Esophagus muscularis mucosa (tissue), 4 donors: ENCODE measurements at regions not wholly inside any gene's neighbourhood (a gene's known extent, or its start where the extent isn't known, plus 50 kb on each side); places are given as distances from the start of the nearest gene placed in this dataset.

Experiments used
- DNase-seq: peaks from one replicate; pipeline ENCODE4 v3.0.0-alpha.2; 2017; ENCODE audit errors: extremely low spot score
- H3K27ac ChIP-seq, 4 donors: fragments of 200-600 bp; sonication (generic); replicated peaks in 1 of 4; 1 replicate in 3 of 4; 2 replicates in 1 of 4; pipeline ENCODE4 v1.5.1; 2016 to 2019; ENCODE audit warnings: mild to moderate bottlenecking in 1 of 4
- H3K27me3 ChIP-seq, 4 donors: fragments of 200-600 bp; sonication (generic); one replicate each; pipeline versions ENCODE4 v1.5.1 to v1.6.0; 2016 to 2019
- H3K36me3 ChIP-seq, 4 donors: fragments of 200-600 bp; sonication (generic); one replicate each; pipeline ENCODE4 v1.5.1; 2016 to 2019
- H3K4me1 ChIP-seq, 4 donors: fragments of 200-600 bp; sonication (generic); one replicate each; pipeline ENCODE4 v1.5.1; 2016 to 2019
- H3K4me3 ChIP-seq, 4 donors: fragments of 200-600 bp; sonication (generic); 1 replicate in 2 of 4; 2 replicates in 2 of 4; pipeline ENCODE4 v1.5.1; 2016 to 2019; ENCODE audit warnings: mild to moderate bottlenecking in 4 of 4, moderate library complexity in 1 of 4
- H3K9me3 ChIP-seq, 4 donors: fragments of 200-600 bp; sonication (generic); 1 replicate in 3 of 4; 2 replicates in 1 of 4; pipeline ENCODE4 v1.5.1; 2016 to 2019
- CTCF ChIP-seq, 3 experiments: fragments of 200-600 bp in 2 of 3; fragments of 450-650 bp in 1 of 3; sonication (generic) in 2 of 3; IDR thresholded peaks; one replicate each; pipeline ENCODE4 v1.5.1; 2017 to 2019; ENCODE audit warnings: antibody characterized with exemption in 3 of 3, mild to moderate bottlenecking in 2 of 3, moderate library complexity in 1 of 3
- EP300 ChIP-seq: sonication (generic); formaldehyde crosslinking; IDR thresholded peaks from one replicate; pipeline ENCODE4 v1.6.1; 2017; ENCODE audit warnings: antibody characterized with exemption
- POLR2A ChIP-seq: fragments of 450-650 bp; IDR thresholded peaks from one replicate; pipeline ENCODE4 v1.6.1; 2017; ENCODE audit warnings: antibody characterized with exemption, moderate library complexity, mild to moderate bottlenecking, low read depth
- POLR2AphosphoS5 ChIP-seq, 2 donors: sonication (generic); formaldehyde crosslinking; IDR thresholded peaks; one replicate each; pipeline ENCODE4 v1.6.1; 2017; ENCODE audit warnings: antibody characterized with exemption in 2 of 2
- WGBS: methylation state at CpG from one replicate; pipeline ENCODE4 v1.1.5; 2018; 5-methylcytosine and 5-hydroxymethylcytosine counted together
- intact Hi-C: fragments of 100-400 bp; cut with DNase I; formaldehyde crosslinking; loops from one replicate; pipeline ENCODE4 v1.15.1; 2023

GRCh38 chr21:23780326-23780725 is 1827.0 kb downstream of the MRPL39 start:
- no peaks in the 10 kb centered on the region for H3K9me3 ChIP-seq
- intact Hi-C loops: no loop called here
- no peaks in the 10 kb centered on the region for H3K27me3 ChIP-seq
- H3K36me3 ChIP-seq: no peaks in the 10 kb centered on the region
- DNase-seq: no peak
- H3K27ac ChIP-seq: no peak overlapping the region
- 73% methylated on average over 2 of the region's 2 CpGs for WGBS
- H3K4me3 ChIP-seq: no peak overlapping the region
- no peaks in the 10 kb centered on the region for H3K4me1 ChIP-seq
- TF ChIP-seq POLR2A (no peak), EP300 (no peak), POLR2AphosphoS5 (IDR thresholded peaks at IDR 0.05) (no peak), CTCF (IDR thresholded peaks at IDR 0.05) (no peak)

- 68% methylated on average over 2 of the region's 2 CpGs for WGBS
Measured at GRCh38 chr21:23743821-23744220, 1863.5 kb downstream of the MRPL39 start.

GRCh38 chr21:23740463-23740862 is 1866.8 kb downstream of the MRPL39 start:
- DNase-seq: no peak
- WGBS: 69% methylated on average over 5 of the region's 5 CpGs
- Histone ChIP-seq H3K27ac (no peak overlapping the region), H3K4me1 (no peaks in the 10 kb centered on the region), H3K9me3 (no peaks in the 10 kb centered on the region), H3K4me3 (no peak overlapping the region), H3K36me3 (no peaks in the 10 kb centered on the region), H3K27me3 (no peaks in the 10 kb centered on the region)
- intact Hi-C loops: no loop called here
- TF ChIP-seq POLR2AphosphoS5 (IDR thresholded peaks at IDR 0.05) (no peak), CTCF (IDR thresholded peaks at IDR 0.05) (no peak), POLR2A (no peak)

More at GRCh38 chr21:23743821-23744220, 1863.5 kb downstream of the MRPL39 start:
- no peak for DNase-seq
- Histone ChIP-seq H3K36me3 (no peaks in the 10 kb centered on the region), H3K4me3 (no peak overlapping the region), H3K27ac (no peak overlapping the region), H3K27me3 (no peaks in the 10 kb centered on the region), H3K9me3 (no peaks in the 10 kb centered on the region), H3K4me1 (no peaks in the 10 kb centered on the region)
- TF ChIP-seq EP300: no peak
- TF ChIP-seq CTCF (IDR thresholded peaks at IDR 0.05): no peak
- TF ChIP-seq POLR2AphosphoS5 (IDR thresholded peaks at IDR 0.05): no peak
- TF ChIP-seq POLR2A: no peak
- intact Hi-C loops: no loop called here

- H3K4me1 ChIP-seq: no peaks in the 10 kb centered on the region
- no peaks in the 10 kb centered on the region for H3K9me3 ChIP-seq
- no peak overlapping the region for H3K4me3 ChIP-seq
- no peak for TF ChIP-seq CTCF (IDR thresholded peaks at IDR 0.05)
- WGBS: 74% methylated on average over 1 of the region's 1 CpG
- intact Hi-C loops: no loop called here
- H3K27me3 ChIP-seq: no peaks in the 10 kb centered on the region
- no peak for DNase-seq
- no peaks in the 10 kb centered on the region for H3K36me3 ChIP-seq
- no peak overlapping the region for H3K27ac ChIP-seq
Measured at GRCh38 chr21:23732776-23733175, 1874.5 kb downstream of the MRPL39 start.

- TF ChIP-seq POLR2A (no peak), CTCF (IDR thresholded peaks at IDR 0.05) (no peak), EP300 (no peak), POLR2AphosphoS5 (IDR thresholded peaks at IDR 0.05) (no peak)
- WGBS: 51% methylated on average over 2 of the region's 2 CpGs
Measured at GRCh38 chr21:23729331-23729730, 1878.0 kb downstream of the MRPL39 start.

More at GRCh38 chr21:23729331-23729730, 1878.0 kb downstream of the MRPL39 start:
- DNase-seq: no peak
- H3K4me1 ChIP-seq: no peaks in the 10 kb centered on the region
- H3K4me3 ChIP-seq: no peak overlapping the region
- intact Hi-C loops: no loop called here
- no peak overlapping the region for H3K27ac ChIP-seq
- no peaks in the 10 kb centered on the region for H3K36me3 ChIP-seq
- H3K9me3 ChIP-seq: no peaks in the 10 kb centered on the region
- no peaks in the 10 kb centered on the region for H3K27me3 ChIP-seq
